ENCODE measurements at regions not wholly inside any gene's neighbourhood (a gene's known extent, or its start where the extent isn't known, plus 50 kb on each side); places are given as distances from the start of the nearest gene placed in this dataset.

GRCh38 chr5:7269591-7270274 is 126.2 kb upstream of the ADCY2 start:
- TF ChIP-seq CTCF (conservative IDR thresholded peaks at IDR 0.05; ENCODE audit: low read length) (no peak), EZH2phosphoT487 (IDR thresholded peaks at IDR 0.05; ENCODE audit: borderline replicate concordance, low read depth, low read length) (no peak)
